HG02943 (cell line): ENCODE measurements at regions not wholly inside any gene's neighbourhood (a gene's known extent, or its start where the extent isn't known, plus 50 kb on each side); places are given as distances from the start of the nearest gene placed in this dataset.

Experiments used
- ATAC-seq: cut with Tn5 transposase; IDR thresholded peaks from one replicate; pipeline ENCODE4 v1.9.1; 2021; ENCODE audit warnings: mild to moderate bottlenecking, low read depth, moderate library complexity; ENCODE audit not compliant: unreplicated experiment

DNA sequence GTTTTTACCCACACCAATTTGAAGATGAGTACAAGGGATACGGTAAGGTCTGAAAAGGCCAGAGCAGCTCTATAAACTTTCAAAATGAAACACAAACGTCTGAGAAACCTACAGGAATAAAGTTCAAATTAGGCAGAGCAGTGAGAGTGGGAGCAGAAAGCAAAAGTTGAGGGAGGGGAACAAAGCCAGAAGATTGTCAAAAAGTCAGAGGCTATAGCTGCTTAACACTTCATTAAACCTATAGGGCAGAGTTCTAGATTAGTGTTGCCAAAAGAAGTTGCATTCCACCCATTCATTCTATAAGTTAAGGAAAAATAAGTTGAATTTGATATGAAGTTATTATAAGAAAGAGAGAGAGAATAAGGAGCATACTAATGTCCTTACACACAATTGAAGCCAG is 309.6 kb upstream of the CD180 start:
- no peak for ATAC-seq

DNA sequence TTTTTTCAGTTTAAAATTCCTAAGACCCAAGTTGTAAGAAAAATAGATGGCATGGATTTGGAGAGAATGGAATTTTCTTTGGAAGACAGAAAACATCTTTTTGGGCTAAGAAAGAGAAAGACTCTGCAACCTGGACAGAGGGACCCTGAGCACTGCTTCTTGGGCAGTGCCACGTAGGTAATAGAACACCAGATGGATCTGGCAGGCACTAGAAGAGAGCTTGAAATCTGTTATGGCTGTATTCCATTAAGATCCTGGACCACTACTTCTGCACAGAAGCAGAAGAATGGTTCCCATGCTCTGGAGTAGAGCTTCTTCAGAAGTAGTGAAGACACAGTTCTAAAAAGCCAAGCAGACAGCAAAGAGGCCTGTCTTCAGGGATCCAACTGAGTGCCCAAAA is 306.4 kb upstream of the CD180 start:
- ATAC-seq, result no peak

DNA sequence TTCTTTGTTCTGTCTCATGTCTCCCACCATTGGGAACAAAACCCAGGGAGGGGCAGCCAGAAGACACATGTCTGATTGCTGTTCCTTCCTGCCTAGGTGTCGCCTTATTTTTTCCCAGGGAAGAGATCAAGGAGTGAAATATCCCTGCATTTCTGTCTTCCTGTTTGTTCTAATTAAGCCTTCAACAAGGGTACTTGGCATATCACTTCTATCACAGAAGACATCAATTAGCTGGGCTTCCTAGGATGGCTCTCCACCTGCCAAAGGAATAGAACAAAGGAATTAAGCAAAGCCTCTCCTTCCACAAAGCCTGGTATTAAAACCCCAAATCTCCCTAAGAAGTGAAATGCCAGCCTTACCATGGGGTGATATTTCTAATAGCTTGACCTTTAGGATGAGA is 299.5 kb upstream of the CD180 start:
- ATAC-seq, result no peak

DNA sequence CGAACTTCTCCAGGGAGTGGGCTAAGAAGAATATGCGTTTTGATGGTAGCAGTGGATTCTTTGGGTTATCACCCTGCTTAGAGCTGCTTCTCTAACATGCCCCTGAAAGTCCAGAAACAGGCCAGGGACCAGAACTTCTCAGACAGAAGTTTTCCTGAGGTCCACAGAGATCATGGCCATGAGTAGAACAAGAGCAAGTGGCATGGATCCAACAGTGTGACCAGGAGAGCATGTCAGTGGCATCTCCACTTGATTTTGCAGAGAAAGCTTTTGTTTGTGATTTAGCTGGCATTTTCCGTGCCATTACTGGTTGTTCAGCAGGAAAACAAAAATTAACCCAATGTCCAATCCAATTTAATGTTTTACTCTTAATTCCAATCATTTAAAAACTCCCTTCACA is 298.5 kb upstream of the CD180 start:
- no peak for ATAC-seq

DNA sequence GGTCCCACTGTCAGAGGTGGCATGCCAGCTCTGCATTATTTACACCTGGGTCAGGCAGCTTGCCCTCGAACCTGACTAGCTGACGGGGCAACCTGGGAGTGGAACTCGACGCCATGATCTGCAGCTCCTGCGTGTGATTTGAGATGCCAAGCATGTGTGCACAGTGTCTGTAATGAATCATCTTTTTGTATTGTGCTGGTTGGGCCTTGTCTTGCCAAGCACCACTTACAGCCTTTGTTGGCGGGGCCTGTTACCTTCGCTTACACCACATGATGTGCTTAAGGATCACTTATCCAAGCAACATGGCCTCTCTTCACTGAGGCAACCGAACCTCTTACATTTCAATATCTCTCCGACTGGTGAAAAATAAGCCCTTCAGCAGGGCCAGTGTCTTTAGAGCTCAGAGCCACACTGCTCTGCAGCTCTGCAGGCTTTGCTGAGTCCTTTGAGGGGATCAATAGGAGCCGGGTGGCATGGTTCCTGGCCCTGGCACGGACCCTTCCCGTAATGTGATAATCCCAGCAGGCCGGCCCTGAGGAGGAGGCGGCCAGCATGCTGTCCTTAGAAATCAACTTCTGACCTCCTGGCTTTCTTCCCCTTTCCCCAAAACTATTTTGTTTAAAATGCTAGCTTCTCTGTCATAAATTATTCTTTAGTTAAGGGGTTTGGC is 297.7 kb upstream of the CD180 start:
- no peak for ATAC-seq

DNA sequence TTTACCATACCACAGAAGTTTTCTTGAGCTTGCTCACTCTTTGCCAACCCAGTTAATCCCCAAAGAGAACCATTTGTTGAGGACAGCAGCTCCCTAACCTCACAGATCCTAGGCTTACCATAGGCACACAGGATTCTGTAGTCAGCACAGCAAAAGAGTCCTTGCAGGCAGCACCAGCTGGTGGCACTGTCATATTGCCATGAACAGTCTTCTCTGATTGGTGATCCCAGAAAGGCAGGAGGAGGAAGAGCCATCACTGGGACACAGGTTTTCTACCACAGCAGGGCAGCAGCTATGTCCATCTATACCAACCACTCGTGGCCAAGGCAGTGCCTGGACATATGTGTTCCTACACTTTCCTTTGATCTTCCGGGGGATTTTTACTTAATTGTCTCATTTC is 297.1 kb upstream of the CD180 start:
- no peak for ATAC-seq

DNA sequence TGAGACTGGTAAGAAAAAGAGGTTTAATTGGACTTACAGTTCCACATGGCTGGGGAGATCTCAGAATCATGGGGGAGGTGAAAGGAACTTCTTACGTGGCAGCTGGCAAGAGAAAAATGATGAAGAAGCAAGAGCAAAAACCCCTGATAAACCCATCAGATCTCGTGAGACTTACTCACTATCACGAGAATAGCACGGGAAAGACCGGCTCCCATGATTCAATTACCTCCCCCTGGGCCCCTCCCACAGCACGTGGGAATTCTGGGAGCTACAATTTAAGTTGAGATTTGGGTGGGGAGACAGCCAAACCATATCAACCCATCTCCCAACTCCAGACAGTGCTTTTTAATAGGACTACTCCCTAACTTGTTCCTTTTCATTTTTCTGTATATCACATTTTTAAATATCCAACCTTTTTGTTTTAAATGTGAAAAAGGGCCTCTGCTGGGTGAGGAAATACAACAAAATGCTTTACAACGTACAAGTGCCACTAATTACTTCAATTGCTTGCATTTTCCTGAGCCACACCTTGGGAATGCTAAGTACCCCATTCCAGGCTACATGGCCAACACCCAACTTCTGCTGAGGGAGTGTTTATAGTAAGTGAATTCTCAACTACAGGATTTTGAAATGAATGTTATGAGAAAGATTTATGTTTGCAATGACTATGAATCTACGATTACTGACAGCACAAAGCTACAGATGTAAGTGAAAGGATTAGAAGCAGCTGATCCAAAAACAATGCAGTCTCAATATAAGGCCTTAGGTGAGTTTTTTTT is 294.1 kb upstream of the CD180 start:
- ATAC-seq, result no peak

DNA sequence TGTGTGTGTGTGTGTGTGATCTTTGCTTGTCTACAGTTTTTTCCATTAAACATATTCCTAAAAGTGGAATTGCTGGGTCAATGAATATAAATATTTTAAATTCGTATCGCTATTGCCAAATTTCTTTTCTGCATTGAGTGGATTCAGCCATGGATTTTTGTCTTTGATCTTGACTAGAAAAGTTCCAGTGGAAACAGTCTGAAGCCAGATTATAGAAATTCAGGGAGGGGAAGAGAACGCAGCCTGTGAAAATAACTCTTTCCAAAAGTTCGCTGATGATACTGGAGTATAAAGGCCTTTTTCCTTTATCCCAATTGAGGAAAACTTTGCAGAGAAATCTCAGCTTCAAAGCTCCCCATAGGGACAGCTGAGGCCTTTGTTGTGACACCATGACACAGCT is 292.3 kb upstream of the CD180 start:
- ATAC-seq, result no peak

DNA sequence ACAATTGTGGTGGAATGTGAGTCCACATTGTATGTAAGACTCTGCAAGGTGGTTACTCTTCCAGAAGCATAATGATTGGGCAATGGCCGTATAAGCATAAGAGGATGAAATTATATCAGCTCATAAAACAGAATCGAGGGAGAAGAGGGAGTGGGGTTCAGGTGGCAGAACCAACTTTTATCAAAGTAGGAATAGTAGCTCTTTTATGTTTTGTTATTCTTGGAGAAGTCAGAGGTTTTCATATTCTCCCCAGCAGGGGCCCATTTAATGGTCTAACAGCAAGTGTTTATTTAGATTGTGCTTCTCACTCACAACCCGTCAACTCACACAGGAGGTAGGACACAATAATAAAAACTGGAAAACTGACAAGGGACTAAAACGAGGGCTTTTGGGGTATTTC is 291.3 kb upstream of the CD180 start:
- ATAC-seq, result no peak

DNA sequence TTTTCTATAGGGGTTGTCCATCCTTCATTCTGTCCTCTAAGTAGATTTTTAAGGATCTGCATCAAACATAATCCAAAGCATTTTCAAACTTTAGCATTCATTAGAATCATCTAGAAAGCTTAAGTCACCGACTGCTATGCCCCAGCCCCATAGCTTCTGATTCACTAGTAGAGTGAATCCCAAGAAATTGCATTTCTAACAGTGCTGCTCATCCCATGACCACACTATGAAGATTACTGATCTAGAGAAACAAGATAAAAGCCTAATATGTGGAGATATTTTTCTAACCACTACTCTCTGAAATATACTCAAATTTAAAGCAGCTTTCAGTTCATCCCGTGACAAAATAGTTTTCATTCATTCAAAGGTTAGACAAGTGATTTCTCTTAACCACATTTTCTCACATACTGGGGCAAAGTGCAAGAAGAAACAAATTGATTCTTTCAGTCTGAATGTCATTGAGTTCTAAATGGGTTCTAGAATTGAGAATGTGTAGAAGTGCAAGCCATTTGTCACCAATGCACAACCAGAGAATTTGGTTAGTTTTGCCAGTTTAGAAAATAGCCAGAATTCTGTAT is 286.9 kb upstream of the CD180 start:
- no peak for ATAC-seq

DNA sequence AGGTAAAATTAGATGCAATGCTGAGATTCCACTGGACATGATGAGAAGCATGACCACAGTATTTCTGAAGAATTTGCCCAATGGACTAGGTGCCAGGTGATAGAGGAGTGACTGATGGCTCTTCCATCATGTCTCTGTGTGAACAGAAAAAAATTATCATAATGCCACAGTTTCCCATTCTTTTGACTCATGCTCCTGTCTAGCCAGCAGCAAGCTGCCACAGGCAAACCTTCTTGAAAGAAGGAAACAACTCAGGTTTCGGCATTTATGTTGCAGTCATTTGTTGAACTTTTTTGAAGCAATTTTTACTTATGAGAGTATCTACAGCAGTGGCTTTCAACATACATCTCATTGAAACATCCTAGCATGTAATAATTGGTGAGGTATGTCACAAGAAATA is 284.8 kb upstream of the CD180 start:
- no peak for ATAC-seq

DNA sequence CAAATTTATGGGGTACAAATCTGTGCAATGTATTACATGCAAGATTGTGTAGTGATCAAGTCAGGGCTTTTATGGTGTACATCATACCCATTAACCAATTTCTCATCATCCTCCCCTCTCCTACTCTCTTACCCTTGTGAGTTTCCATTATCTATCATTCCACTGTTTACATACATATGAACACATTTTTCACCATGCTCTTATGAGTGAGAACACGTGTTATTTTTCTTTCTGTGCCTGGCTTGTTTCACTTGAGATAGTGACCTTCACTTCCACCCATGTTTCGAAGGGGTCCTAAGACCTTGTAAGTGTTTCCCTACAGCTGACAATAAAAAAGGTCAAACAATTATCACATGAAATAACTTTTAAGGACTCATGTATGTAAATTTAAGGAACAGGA is 281.7 kb upstream of the CD180 start:
- ATAC-seq, result no peak

DNA sequence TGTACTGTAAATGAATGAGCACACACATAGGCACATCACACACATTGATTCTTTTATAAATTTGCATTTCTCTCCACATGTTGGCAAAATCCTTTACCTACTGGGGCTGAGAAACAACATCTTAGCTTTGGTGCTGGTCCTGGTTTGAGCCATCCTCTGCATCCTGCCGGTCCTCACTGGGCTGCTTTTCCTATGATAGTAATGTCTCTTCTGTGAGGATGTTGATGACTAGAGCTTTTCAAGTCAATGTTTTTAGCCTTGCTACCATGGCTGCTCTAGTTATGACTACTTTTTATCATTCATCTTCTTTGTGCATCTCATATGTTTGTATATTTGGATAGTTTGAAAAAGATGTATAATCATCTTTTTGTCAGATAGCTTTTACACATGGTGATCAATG is 280.4 kb upstream of the CD180 start:
- ATAC-seq, result no peak

DNA sequence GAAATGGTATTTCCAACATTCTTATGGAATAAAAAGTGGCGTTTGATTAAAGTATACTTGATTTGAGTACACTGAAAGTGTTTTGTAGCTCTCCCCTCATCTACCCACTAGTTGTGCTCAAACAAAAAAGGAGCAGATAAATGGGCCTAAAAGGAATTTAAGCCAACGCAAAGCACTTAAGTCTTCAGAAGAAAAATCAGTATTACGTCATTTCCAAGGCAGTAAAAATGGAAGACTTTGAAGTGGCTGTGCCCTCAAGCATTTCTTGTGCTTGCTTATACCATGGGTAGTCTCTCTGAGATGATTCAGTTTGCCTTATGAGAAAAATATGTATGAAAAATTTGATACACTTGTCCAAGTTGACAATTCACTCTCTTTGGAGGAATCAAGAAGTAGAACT is 279.9 kb upstream of the CD180 start:
- no peak for ATAC-seq

DNA sequence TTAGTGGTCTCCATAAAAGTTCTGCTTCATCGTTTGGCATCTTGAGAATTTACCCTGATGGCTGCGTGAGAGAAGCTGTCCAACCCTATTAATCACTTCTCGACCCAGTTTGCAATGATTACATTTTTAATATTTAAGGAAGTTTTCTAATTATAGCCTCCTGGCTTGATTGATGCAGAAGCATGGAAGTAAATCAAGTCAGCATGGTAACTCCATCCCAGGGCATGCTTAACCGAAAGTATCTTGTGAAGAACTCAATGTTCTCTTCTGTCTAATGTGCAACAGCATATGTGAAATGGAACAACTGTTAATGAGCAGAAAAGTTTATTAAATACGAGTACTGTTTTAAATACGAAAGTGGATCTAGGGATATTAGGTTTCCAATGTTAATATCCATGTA is 278.9 kb upstream of the CD180 start:
- ATAC-seq, result no peak

DNA sequence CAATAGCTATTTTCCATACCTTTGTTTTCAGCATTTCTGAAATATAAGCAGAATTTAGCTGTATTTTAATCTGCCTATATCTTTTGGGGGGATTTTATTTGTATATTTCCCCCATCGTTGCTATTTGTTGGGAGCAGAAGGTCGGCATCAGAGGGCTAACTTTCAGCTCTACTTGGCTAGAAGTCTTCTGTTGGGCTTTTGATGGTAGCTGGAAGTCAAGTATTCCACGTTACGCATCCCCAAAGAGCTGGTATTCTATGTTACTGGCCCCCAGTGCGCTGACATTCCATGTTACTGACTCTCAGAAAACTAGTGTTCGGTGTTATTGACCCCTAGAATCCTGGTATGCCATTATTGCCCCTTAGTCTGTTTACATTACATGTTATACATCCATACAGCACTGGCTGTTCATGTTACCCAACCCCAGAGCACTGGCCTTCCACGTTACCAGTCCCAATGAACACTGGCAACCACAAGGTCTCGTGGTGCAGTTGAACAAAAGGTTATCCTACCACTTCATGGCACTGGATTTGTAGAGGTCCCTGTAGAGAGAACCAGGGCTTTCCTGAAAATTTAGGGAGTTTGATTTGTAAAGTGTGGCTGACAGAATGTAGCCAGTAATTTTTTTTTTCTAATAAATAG is 278.1 kb upstream of the CD180 start:
- ATAC-seq, result no peak

DNA sequence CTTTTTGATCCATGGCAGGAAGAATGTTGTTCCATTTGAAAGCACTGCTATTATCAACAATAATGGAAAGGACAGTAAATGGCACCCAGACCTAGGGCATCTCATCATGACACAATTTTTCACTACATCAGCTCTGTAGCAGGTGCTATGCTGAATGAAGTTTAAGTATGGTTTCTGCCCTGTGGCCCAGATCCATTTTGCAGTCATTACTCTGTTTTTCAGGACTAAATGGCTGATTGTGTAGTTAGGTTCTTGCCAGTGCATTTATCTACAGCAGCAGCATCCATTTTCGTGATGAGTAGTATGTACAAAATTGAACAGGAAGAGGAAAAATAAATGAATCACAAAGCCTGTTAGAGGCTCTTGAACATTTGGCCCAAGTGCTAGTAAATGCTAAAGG is 270.5 kb upstream of the CD180 start:
- ATAC-seq, result no peak

DNA sequence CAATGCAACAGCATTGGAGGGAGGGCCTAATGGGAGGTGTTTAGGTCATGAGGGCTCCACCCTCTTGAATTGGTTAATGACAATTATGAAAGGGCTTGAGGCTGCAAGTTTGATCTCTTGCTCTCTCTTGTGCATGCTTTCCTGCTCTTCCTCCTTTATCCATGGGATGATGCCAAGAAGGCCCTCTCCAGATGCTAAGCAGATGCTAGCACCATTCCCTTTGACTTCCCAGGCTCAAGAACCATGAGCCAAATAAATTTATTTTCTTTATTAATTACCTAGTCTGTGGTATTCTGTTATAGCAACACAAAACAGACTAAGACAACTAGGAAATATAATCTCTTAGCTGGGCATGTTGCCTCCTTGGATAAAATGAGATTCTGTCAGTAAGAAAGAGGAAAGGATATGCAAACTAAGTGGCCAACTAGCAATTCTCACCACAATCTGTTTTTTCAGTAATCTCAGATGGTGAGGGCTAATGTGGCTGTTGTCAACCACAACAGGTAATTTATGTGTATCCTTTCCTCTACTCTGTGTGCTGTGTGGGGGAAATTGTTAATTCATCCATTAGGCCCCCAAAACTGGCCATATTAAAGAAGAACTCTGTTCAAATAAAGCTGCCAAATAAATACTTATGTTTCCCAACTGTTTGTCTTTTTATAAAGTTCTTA is 269.1 kb upstream of the CD180 start:
- ATAC-seq, result no peak

DNA sequence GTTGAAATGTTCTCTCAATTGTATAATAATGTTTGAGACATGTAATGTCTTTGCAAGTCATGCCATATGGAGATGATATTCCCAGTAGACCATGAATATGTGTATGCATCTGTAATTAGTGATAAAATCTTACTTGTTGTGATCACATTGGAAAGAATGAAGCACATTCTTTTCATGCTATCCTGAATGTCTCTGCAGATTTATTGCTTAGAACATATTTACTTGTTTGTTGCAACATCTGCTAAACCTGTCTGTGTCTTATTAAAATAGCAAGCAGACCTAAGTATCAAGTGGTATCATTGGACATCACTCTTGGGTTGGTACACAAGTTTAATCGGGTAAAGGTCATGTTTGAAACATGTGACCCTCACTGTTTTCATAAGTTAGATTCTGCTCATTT is 265.5 kb upstream of the CD180 start:
- no peak for ATAC-seq

DNA sequence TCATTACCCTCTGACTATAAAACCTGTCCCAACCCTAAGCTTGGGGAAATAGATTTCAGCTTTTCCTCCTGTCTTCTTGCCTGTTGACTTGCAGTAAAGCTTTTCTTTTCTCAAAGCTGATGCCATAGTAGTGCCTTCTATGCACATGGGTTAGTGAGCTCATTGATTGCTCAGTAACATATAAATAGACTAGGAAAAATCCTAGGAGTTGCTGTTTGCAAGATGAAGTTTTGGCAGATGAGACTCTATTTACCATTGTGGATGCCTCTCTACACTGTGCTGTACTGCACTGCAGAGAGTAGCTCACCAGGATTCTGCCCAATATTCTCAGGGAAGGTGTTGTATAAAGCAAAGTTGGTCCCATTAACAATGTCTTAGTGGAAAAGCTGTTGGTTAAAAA is 262.7 kb upstream of the CD180 start:
- no peak for ATAC-seq

DNA sequence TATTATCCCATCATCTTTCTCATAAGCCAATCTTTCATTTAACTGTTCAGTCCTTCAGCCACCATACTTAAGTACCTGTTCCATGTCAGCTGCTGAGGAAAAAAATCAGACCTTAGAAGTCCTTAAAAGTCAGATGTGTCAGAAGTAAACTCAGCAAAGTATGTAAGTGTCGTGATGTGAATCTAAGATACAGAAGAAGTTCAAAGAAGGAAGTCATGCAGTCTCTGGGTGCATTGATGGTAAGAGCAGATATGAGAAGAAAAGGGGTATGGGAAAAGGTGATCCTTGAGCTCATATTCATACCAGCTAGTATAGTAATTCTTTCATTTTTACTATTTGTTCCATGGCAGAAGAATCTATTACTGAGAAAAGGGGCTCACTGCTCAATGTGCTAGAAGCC is 259.4 kb upstream of the CD180 start:
- ATAC-seq, result no peak
